Spleen (tissue), 7 donors: ENCODE measurements at regions not wholly inside any gene's neighbourhood (a gene's known extent, or its start where the extent isn't known, plus 50 kb on each side); places are given as distances from the start of the nearest gene placed in this dataset.

Experiments used
- CTCF ChIP-seq, 11 experiments: fragments of 200-600 bp in 7 of 11; fragments of 450-650 bp in 4 of 11; sonication (generic) in 4 of 11; IDR thresholded peaks in 8 of 11; conservative IDR thresholded peaks in 3 of 11; 1 replicate in 7 of 11; 2 replicates in 4 of 11; pipeline versions ENCODE4 v1.4.0 to v1.8.0; 2016 to 2021; ENCODE audit warnings: antibody characterized with exemption in 11 of 11, inconsistent platforms in 4 of 11, mild to moderate bottlenecking in 1 of 11
- POLR2A ChIP-seq, 3 donors: fragments of 450-650 bp; IDR thresholded peaks; one replicate each; pipeline ENCODE4 v1.5.1; 2017; ENCODE audit warnings: antibody characterized with exemption in 3 of 3, mild to moderate bottlenecking in 1 of 3
- POLR2AphosphoS5 ChIP-seq, 3 donors: sonication (generic); formaldehyde crosslinking; IDR thresholded peaks; one replicate each; pipeline ENCODE4 v1.5.1; 2017; ENCODE audit warnings: antibody characterized with exemption in 3 of 3
- donor health status: DM: no; HTN: no; CAD: no; lungs with moderate emphysema.
- donor health status: DM: no; HTN: no; CAD: no.
- donor health status: DM: no; HTN: no; CAD: no.

GRCh38 chr5:121430538-121430937, 421.1 kb upstream of the FTMT start:
- TF ChIP-seq CTCF (IDR thresholded peaks at IDR 0.05 in 8 of 11, conservative IDR thresholded peaks at IDR 0.05 in 3 of 11): no peak
- no peak for TF ChIP-seq POLR2A (IDR thresholded peaks at IDR 0.05)
- TF ChIP-seq POLR2AphosphoS5 (IDR thresholded peaks at IDR 0.05): no peak
